ENCODE measurements at regions not wholly inside any gene's neighbourhood (a gene's known extent, or its start where the extent isn't known, plus 50 kb on each side); places are given as distances from the start of the nearest gene placed in this dataset.

DNA sequence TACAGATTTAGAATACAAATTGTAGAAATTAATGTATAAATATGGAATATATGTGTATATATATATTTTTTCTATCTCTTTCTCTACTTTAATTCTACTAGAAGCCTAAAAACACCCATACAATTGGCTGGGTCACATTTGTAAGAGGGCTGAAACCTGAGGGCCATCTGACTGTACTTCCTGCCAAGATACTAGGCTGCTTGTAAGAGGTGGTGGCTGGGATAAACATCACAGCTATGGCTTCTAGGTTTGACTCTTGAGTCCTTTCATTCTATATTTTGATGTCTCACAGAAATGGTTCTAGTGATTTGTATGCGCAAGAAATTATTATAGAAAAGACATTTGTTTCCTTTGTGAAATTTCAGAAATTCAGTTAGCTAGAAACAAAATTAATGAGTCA, 1155.2 kb upstream of the B3GALT2 start:
- DNase-seq (ENCODE audit: low read depth, low spot score), result no peak
- ChIA-PET CTCF (no interaction called here), POLR2A (no interaction called here)
- H3K4me3 ChIP-seq (ENCODE audit: low read depth, low read length), result no peak overlapping the region
- TF ChIP-seq, protein P1, sequence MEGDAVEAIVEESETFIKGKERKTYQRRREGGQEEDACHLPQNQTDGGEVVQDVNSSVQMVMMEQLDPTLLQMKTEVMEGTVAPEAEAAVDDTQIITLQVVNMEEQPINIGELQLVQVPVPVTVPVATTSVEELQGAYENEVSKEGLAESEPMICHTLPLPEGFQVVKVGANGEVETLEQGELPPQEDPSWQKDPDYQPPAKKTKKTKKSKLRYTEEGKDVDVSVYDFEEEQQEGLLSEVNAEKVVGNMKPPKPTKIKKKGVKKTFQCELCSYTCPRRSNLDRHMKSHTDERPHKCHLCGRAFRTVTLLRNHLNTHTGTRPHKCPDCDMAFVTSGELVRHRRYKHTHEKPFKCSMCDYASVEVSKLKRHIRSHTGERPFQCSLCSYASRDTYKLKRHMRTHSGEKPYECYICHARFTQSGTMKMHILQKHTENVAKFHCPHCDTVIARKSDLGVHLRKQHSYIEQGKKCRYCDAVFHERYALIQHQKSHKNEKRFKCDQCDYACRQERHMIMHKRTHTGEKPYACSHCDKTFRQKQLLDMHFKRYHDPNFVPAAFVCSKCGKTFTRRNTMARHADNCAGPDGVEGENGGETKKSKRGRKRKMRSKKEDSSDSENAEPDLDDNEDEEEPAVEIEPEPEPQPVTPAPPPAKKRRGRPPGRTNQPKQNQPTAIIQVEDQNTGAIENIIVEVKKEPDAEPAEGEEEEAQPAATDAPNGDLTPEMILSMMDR (IDR thresholded peaks at IDR 0.05; ENCODE audit: insufficient read depth, low read length, missing control alignments), result no peak

DNA sequence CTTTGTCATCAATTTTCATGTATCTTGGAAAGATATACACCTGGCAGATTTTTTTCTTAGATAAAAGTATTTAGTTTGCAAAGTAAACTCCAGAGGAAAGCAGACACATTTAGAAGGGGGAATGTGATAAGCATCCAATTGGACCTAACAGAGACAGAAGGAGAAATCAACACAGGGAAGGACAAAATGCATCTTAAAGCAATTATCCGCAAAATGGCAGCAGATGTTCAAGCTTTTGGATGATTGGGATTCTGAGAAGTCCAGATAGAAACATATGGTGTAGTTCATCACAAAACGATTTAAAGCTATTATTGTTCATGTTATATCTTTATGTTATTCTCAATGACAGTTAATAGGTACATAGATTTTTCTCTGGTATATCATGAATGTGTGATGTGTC, 1153.1 kb upstream of the B3GALT2 start:
- no peak overlapping the region for H3K4me3 ChIP-seq (ENCODE audit: low read depth, low read length)
- CTCF ChIA-PET, result no interaction called here
- TF ChIP-seq, protein P1 (IDR thresholded peaks at IDR 0.05; ENCODE audit: insufficient read depth, low read length, missing control alignments), result no peak
- no peak for DNase-seq (ENCODE audit: low read depth, low spot score)
- POLR2A ChIA-PET, result no interaction called here

DNA sequence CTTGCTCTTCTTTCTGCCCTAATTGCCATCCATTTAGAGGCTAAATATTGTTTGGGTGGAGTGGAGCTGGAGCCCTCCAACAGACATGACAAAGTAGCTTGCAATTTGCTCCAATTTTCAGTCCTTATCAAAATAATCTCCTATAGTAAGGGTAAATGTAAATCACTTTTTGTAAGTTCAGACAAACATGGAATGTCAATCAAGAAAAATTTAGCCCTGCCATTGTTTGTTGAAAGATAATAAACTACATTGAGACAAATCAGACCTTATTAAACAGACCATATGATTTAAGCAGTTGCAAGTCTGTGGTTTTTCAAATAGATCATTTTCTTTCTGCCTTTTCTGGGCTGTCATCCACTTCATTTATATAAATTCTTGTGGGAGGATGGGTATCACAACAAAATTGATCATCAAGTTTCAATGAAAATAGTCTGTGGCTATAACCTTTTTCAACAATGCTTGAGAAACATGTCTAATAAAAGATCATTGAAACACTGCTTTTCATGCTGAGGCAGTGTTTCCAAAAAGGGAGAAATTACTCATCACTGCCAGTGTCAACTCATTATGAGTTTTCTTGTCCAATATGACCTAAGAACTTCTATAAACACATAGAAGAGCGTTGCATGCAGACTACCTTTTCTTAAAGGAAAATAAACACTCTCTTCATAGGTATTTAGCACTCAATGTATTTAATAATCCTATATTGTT, 1152.0 kb upstream of the B3GALT2 start:
- H3K4me3 ChIP-seq (ENCODE audit: low read depth, low read length), result no peak overlapping the region
- ChIA-PET POLR2A (no interaction called here), CTCF (no interaction called here)
- DNase-seq (ENCODE audit: low read depth, low spot score), result no peak
- TF ChIP-seq, protein P1 (IDR thresholded peaks at IDR 0.05; ENCODE audit: insufficient read depth, low read length, missing control alignments), result no peak

DNA sequence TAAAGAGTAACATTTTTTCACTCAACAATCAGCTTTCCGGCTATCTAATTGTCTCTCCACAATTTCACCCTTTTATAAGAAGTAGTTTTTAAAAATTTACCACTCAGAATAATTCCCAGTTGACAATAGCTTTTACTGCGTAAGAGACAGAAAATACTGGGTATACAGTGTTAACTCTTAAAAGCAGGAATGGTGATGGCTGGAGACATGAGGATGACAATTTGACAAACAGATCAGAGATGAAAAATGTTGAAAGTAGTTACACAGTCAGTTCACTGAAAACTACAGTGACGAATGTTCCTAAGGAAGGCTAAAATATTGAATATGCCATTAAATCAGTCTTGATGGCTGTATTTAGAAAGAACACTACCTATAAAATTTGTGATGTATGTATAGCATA, 1146.8 kb upstream of the B3GALT2 start:
- CTCF ChIA-PET, result no interaction called here
- no peak overlapping the region for H3K4me3 ChIP-seq (ENCODE audit: low read depth, low read length)
- TF ChIP-seq, protein P1 (IDR thresholded peaks at IDR 0.05; ENCODE audit: insufficient read depth, low read length, missing control alignments), result no peak
- POLR2A ChIA-PET, result no interaction called here
- DNase-seq (ENCODE audit: low read depth, low spot score), result no peak

DNA sequence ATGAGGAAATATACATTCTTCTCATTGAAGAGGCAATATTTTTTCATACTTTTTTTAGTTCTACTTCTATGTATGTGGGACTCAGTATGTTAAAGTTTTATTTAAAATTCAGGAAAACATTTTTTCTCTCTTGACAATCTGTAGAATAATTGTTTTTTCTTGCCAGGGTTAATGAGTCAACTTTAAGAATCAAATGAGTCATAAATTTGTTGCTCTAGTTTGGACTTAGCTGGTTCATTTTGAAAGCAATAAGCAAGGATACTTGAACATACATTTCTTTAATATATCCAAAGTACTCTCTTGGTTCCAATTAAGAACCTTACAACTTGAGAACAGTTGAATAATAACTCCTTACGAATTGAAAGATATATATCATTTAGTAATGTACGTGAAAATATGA, 1145.3 kb upstream of the B3GALT2 start:
- POLR2A ChIA-PET, result no interaction called here
- CTCF ChIA-PET, result no interaction called here
- no peak for DNase-seq (ENCODE audit: low read depth, low spot score)
- H3K4me3 ChIP-seq (ENCODE audit: low read depth, low read length), result no peak overlapping the region
- TF ChIP-seq, protein P1 (IDR thresholded peaks at IDR 0.05; ENCODE audit: insufficient read depth, low read length, missing control alignments), result no peak

DNA sequence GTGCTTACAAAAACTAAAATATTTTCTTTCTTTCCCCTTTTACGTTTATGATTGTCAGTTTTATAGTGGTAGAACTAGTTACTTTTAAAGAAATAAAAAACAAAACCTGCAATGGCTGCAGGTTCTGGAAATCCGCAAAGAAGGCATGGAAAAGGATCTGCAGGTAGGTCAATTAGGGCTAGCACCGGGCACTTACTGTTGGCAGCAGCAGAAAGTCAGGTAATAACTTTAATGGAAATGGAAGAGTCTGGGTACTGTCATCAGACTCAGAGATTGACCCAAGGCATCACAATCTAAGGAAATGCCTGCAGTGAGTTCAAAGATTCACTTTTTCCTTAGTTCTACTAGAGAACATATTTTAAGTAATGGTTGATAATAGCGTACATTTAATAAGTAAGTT, 1136.3 kb upstream of the B3GALT2 start:
- ChIA-PET POLR2A (no interaction called here), CTCF (no interaction called here)
- no peak for DNase-seq (ENCODE audit: low read depth, low spot score)
- no peak overlapping the region for H3K4me3 ChIP-seq (ENCODE audit: low read depth, low read length)
- TF ChIP-seq, protein P1 (IDR thresholded peaks at IDR 0.05; ENCODE audit: insufficient read depth, low read length, missing control alignments), result no peak

All from AG04449 (cell line).